ENCODE measurements at regions not wholly inside any gene's neighbourhood (a gene's known extent, or its start where the extent isn't known, plus 50 kb on each side); places are given as distances from the start of the nearest gene placed in this dataset.

GRCh38 chrX:103886624-103887023, 54.6 kb upstream of the RAB9B start:
- Histone ChIP-seq H4K91ac (replicated peaks; ENCODE audit: insufficient read length, low read length) (no peak overlapping the region), H4K8ac (ENCODE audit: extremely low read depth, insufficient read depth, low read length) (no peak overlapping the region), H3K23ac (ENCODE audit: insufficient read length) (no peak overlapping the region), H3K4ac (replicated peaks; ENCODE audit: insufficient read length, low read depth, low read length) (no peak overlapping the region), H2BK5ac (ENCODE audit: low read depth, low read length) (no peak overlapping the region), H4K20me1 (replicated peaks in 1 of 2; ENCODE audit: control insufficient read depth in 1 of 2, insufficient read depth in 2 of 2, low read length in 2 of 2) (no peaks in the 10 kb centered on the region), H4K5ac (ENCODE audit: insufficient read length, low read depth, low read length) (no peak overlapping the region), H3K4me3 (ENCODE audit: extremely low read depth in 1 of 4, insufficient read depth in 2 of 4, low read depth in 3 of 4, low read length in 4 of 4) (no peak overlapping the region), H3K9me3 (ENCODE audit: insufficient read depth in 2 of 2, low read depth in 1 of 2, low read length in 1 of 2) (no peaks in the 10 kb centered on the region), H3K4me2 (ENCODE audit: insufficient read depth in 1 of 2, low read depth in 2 of 2, low read length in 2 of 2) (no peak overlapping the region), H3K27ac (ENCODE audit: low read depth, low read length) (no peak overlapping the region), H3K56ac (replicated peaks; ENCODE audit: insufficient read length, low read depth, low read length) (no peak overlapping the region), H3K79me2 (ENCODE audit: control insufficient read depth in 1 of 2, insufficient read depth in 2 of 2, low read length in 2 of 2) (no peaks in the 10 kb centered on the region), H2AK5ac (ENCODE audit: low read depth, low read length) (no peak overlapping the region), H2BK20ac (ENCODE audit: low read length) (no peak overlapping the region), H2AFZ (ENCODE audit: low read length) (no peak overlapping the region), H2BK12ac (ENCODE audit: low read depth, low read length) (no peak overlapping the region), H3K4me1 (replicated peaks in 1 of 4; ENCODE audit: control insufficient read depth in 3 of 4, insufficient read depth in 4 of 4, low read length in 3 of 4) (no peaks in the 10 kb centered on the region), H3K18ac (ENCODE audit: extremely low read depth, low read length) (no peak overlapping the region), H3K79me1 (ENCODE audit: low read depth, low read length) (no peaks in the 10 kb centered on the region), H3K14ac (ENCODE audit: insufficient read length) (no peak overlapping the region), H3K36me3 (ENCODE audit: control insufficient read depth in 2 of 4, insufficient read depth in 4 of 4, low read length in 3 of 4) (no peaks in the 10 kb centered on the region), H3K27me3 (replicated peaks in 1 of 4; ENCODE audit: control insufficient read depth in 3 of 4, extremely low read depth in 1 of 4, insufficient read depth in 3 of 4, low read length in 3 of 4) (no peaks in the 10 kb centered on the region), H3K23me2 (ENCODE audit: low read depth, low read length) (no peaks in the 10 kb centered on the region), H3K9ac (replicated peaks in 1 of 4; ENCODE audit: extremely low read depth in 1 of 4, low read depth in 3 of 4, low read length in 3 of 4) (no peak overlapping the region), H2BK15ac (ENCODE audit: low read length) (no peak overlapping the region), H2BK120ac (replicated peaks; ENCODE audit: low read depth, low read length) (no peak overlapping the region)
- TF ChIP-seq BCL11A (IDR thresholded peaks at IDR 0.05; ENCODE audit: low read depth in 2 of 2, low read length in 2 of 2) (no peak), CHD1 (IDR thresholded peaks at IDR 0.05; ENCODE audit: low read depth, low read length) (no peak), SP1 (IDR thresholded peaks at IDR 0.05; ENCODE audit: low read depth, low read length) (no peak), BRCA1 (IDR thresholded peaks at IDR 0.05; ENCODE audit: low read depth, low read length) (no peak), EZH2 (IDR thresholded peaks at IDR 0.05; ENCODE audit: low read depth, low read length, severe bottlenecking) (no peak), POLR2AphosphoS5 (IDR thresholded peaks at IDR 0.05; ENCODE audit: low read depth, low read length) (no peak), NRF1 (IDR thresholded peaks at IDR 0.05; ENCODE audit: low read depth, low read length) (no peak), POU5F1 (IDR thresholded peaks at IDR 0.05; ENCODE audit: low read depth, low read length) (no peak), CBX5 (IDR thresholded peaks at IDR 0.05; ENCODE audit: low read depth, low read length) (no peak), CTBP2 (IDR thresholded peaks at IDR 0.05; ENCODE audit: borderline replicate concordance, insufficient read depth, insufficient read length, low read length) (no peak), SP4 (IDR thresholded peaks at IDR 0.05; ENCODE audit: low read length) (no peak)
- DNase-seq (ENCODE audit: low read depth in 1 of 2, low spot score in 2 of 2) (no peak), FAIRE-seq (no peak)
- ChIA-PET POLR2A (ENCODE audit: partially characterized antibody) (no interaction called here), CTCF (ENCODE audit: partially characterized antibody) (no interaction called here)
